IMR-90 (cell line): ENCODE measurements at regions not wholly inside any gene's neighbourhood (a gene's known extent, or its start where the extent isn't known, plus 50 kb on each side); places are given as distances from the start of the nearest gene placed in this dataset.

Source experiments
- ATAC-seq: fragments of 200-7000 bp; cut with Tn5 transposase; 2 replicates; pipeline ENCODE4 v1.9.1; 2020; ENCODE audit warnings: low read depth, mild to moderate bottlenecking, moderate library complexity
- BruUV-seq: library from RNA; stranded (reverse); fragments of 400-500 nt; replicated peaks from 2 replicates; lab custom pipeline; 2021; lab: Mats Ljungman, UMichigan
- CTCF ChIA-PET: fragments of 300-600 bp; formaldehyde crosslinking; extraction: SDS; loops from one replicate; lab custom pipeline; 2021; ENCODE audit warnings: antibody characterized with exemption; lab: Yijun Ruan, JAX
- POLR2A ChIA-PET: fragments of 300-600 bp; sonication (Branson Sonifier 250); formaldehyde crosslinking; loops from one replicate; lab custom pipeline; 2022; ENCODE audit warnings: antibody characterized with exemption; ENCODE audit not compliant: unreplicated experiment; lab: Charles Lee
- DNase-seq: peaks from one replicate; pipeline ENCODE4 v3.0.0; 2013
- H2AFZ ChIP-seq: replicated peaks from 2 replicates; pipeline ENCODE3; 2013; ENCODE audit warnings: low read length, mild to moderate bottlenecking; ENCODE audit not compliant: poor library complexity
- H2AK5ac ChIP-seq: 2 replicates; pipeline ENCODE4 v1.6.1; 2013; ENCODE audit warnings: low read depth, low read length, inconsistent platforms
- H2AK9ac ChIP-seq: replicated peaks from 2 replicates; pipeline ENCODE3; 2013; ENCODE audit warnings: mild to moderate bottlenecking, low read depth, low read length, moderate library complexity; ENCODE audit not compliant: poor library complexity
- H2BK120ac ChIP-seq: 2 replicates; pipeline ENCODE4 v1.6.1; 2013; ENCODE audit warnings: low read depth, low read length, inconsistent platforms
- H2BK15ac ChIP-seq: 3 replicates; pipeline ENCODE4 v1.6.1; 2013; ENCODE audit warnings: low read depth, low read length, inconsistent platforms
- H2BK20ac ChIP-seq: 2 replicates; pipeline ENCODE4 v1.6.1; 2013; ENCODE audit warnings: low read depth, mild to moderate bottlenecking, inconsistent platforms, low read length, moderate library complexity
- H2BK5ac ChIP-seq: 2 replicates; pipeline ENCODE4 v1.6.1; 2013; ENCODE audit warnings: mild to moderate bottlenecking, low read depth, low read length, inconsistent platforms; ENCODE audit not compliant: poor library complexity, severe bottlenecking
- H3K14ac ChIP-seq: replicated peaks from 2 replicates; pipeline ENCODE4 v1.6.1; 2013; ENCODE audit warnings: low read depth, low read length, inconsistent platforms
- H3K18ac ChIP-seq: 2 replicates; pipeline ENCODE4 v1.6.1; 2013; ENCODE audit warnings: low read depth, low read length, control low read depth
- H3K23ac ChIP-seq: 2 replicates; pipeline ENCODE4 v1.6.1; 2013; ENCODE audit warnings: low read depth, low read length, inconsistent platforms
- H3K27ac ChIP-seq: 2 replicates; pipeline ENCODE4 v1.5.1; 2013; ENCODE audit warnings: mild to moderate bottlenecking, control low read depth, low read length; ENCODE audit not compliant: insufficient read depth
- H3K27me3 ChIP-seq: 2 replicates; pipeline ENCODE4 v1.6.1; 2013; ENCODE audit warnings: low read length; ENCODE audit not compliant: control insufficient read depth, insufficient read depth
- H3K36me3 ChIP-seq: 2 replicates; pipeline ENCODE4 v1.6.1; 2013; ENCODE audit warnings: low read length, mixed read lengths; ENCODE audit not compliant: control insufficient read depth, insufficient read depth
- H3K4ac ChIP-seq: 2 replicates; pipeline ENCODE4 v1.6.1; 2013; ENCODE audit warnings: low read depth, low read length, inconsistent platforms
- H3K4me1 ChIP-seq: 2 replicates; pipeline ENCODE4 v1.6.1; 2013; ENCODE audit warnings: low read length, mixed read lengths; ENCODE audit not compliant: control insufficient read depth, insufficient read depth
- H3K4me2 ChIP-seq: 2 replicates; pipeline ENCODE4 v1.6.1; 2013; ENCODE audit warnings: low read depth, mild to moderate bottlenecking, control low read depth, low read length, moderate library complexity
- H3K4me3 ChIP-seq: 2 replicates; pipeline ENCODE4 v1.5.1; 2013; ENCODE audit warnings: low read depth, mild to moderate bottlenecking, control low read depth, low read length, moderate library complexity; ENCODE audit not compliant: insufficient read depth
- H3K56ac ChIP-seq: 2 replicates; pipeline ENCODE4 v1.6.1; 2013; ENCODE audit warnings: low read length, inconsistent platforms; ENCODE audit not compliant: insufficient read depth; ENCODE audit errors: extremely low read depth
- H3K79me1 ChIP-seq, 2 experiments: 2 replicates each; pipeline ENCODE4 v1.6.1; 2013; ENCODE audit warnings: low read length in 2 of 2, inconsistent platforms in 1 of 2, low read depth in 1 of 2
- H3K9ac ChIP-seq: 2 replicates; pipeline ENCODE4 v1.6.1; 2013; ENCODE audit warnings: low read depth, low read length, control low read depth
- H3K9me1 ChIP-seq: 2 replicates; pipeline ENCODE4 v1.6.1; 2013; ENCODE audit warnings: low read length, inconsistent platforms; ENCODE audit not compliant: insufficient read depth
- H3K9me3 ChIP-seq: 2 replicates; pipeline ENCODE4 v1.6.1; 2013; ENCODE audit warnings: low read length; ENCODE audit not compliant: control insufficient read depth, insufficient read depth
- H4K20me1 ChIP-seq: 2 replicates; pipeline ENCODE4 v1.6.1; 2013; ENCODE audit warnings: low read length, inconsistent platforms; ENCODE audit not compliant: insufficient read depth
- H4K5ac ChIP-seq: 2 replicates; pipeline ENCODE4 v1.6.1; 2013; ENCODE audit warnings: mild to moderate bottlenecking, low read depth, low read length, control low read depth
- H4K8ac ChIP-seq, 2 experiments: 2 replicates each; pipeline ENCODE4 v1.6.1; 2013; ENCODE audit warnings: low read depth in 2 of 2, low read length in 2 of 2, control low read depth in 1 of 2, inconsistent platforms in 1 of 2
- H4K91ac ChIP-seq: 2 replicates; pipeline ENCODE4 v1.6.1; 2013; ENCODE audit warnings: low read depth, low read length, inconsistent platforms; ENCODE audit not compliant: insufficient read depth
- MAFK ChIP-seq: IDR thresholded peaks from 2 replicates; pipeline ENCODE4 v1.6.1; 2012; ENCODE audit warnings: low read depth, low read length, improper control_type of control experiment
- SMC3 ChIP-seq: fragments of 150-350 bp; IDR thresholded peaks from 2 replicates; pipeline ENCODE4 v1.6.1; 2016; ENCODE audit warnings: low read depth, mild to moderate bottlenecking, antibody characterized with exemption, low read length, moderate library complexity
- WGBS, 2 experiments: methylation state at CpG; one replicate each; pipeline versions ENCODE4 v1.1.5 to v1.1.7; 2013; ENCODE audit warnings: missing lambda C conversion rate in 2 of 2; ENCODE audit not compliant: insufficient read length in 1 of 2; ENCODE audit errors: extremely low coverage in 2 of 2; 5-methylcytosine and 5-hydroxymethylcytosine counted together
- dilution Hi-C: fragments of 300-500 bp; cut with HindIII; formaldehyde crosslinking; loops from one replicate; pipeline ENCODE4 v1.14.3; 2018; ENCODE audit warnings: low sequenced_read_pairs; ENCODE audit not compliant: unreplicated experiment
- in situ Hi-C: fragments of 300-500 bp; cut with MboI; formaldehyde crosslinking; loops from 3 replicates; pipeline ENCODE4 v1.14.3; 2019; ENCODE audit warnings: low sequenced_read_pairs, inconsistent platforms, mixed read lengths
- intact Hi-C: fragments of 100-400 bp; cut with micrococcal nuclease; formaldehyde crosslinking; loops from 2 replicates; pipeline ENCODE4 v1.10.0; 2022

DNA sequence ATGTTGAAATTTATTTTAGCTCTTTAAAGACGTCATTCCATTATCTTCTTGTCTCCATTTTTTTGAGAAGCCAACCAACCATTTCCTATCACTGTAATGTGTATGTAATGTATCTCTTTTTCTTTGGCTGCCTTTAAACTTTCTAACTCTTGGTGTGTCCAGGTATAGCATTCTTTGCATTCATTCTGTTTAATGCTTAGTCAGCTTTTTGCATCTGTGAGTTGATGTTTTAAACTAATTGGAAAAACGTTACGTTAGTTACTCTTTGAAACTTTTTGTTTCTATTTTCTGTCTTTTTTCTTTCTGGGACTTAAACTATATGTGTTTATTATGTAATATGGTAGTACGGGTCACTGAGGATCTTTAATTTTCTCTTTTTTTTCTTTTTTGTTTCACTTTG lies 77.4 kb upstream of the PPP1R9A start:
- H3K4me3 ChIP-seq: no peak overlapping the region
- dilution Hi-C loops: no loop called here
- BruUV-seq: no TSS peak
- H2AK9ac ChIP-seq: no peak overlapping the region
- H3K9ac ChIP-seq: no peak overlapping the region
- no peak for TF ChIP-seq SMC3
- TF ChIP-seq MAFK: peak; percentile 98
- no peak overlapping the region for H3K56ac ChIP-seq
- intact Hi-C loops: no loop called here
- no peak overlapping the region for H2BK20ac ChIP-seq
- no peak overlapping the region for H2BK5ac ChIP-seq
- DNase-seq (no peak), ATAC-seq (no peak)
- no CpG with 5 or more reads among the region's 4 CpGs for WGBS, 2 experiments
- no peak overlapping the region for H2BK15ac ChIP-seq
- H3K14ac ChIP-seq: no peak overlapping the region
- ChIA-PET POLR2A (no interaction called here), CTCF (no interaction called here)
- H3K9me1 ChIP-seq: no peaks in the 10 kb centered on the region
- no peaks in the 10 kb centered on the region for H3K36me3 ChIP-seq
- H3K18ac ChIP-seq: no peak overlapping the region
- H3K27me3 ChIP-seq: no peaks in the 10 kb centered on the region
- H2AK5ac ChIP-seq: no peak overlapping the region
- H3K27ac ChIP-seq: no peak overlapping the region
- no peak overlapping the region for H3K4me2 ChIP-seq
- H3K4me1 ChIP-seq: no peaks in the 10 kb centered on the region
- no peak overlapping the region for H2BK120ac ChIP-seq
- H3K79me1 ChIP-seq: no peaks in the 10 kb centered on the region
- no peaks in the 10 kb centered on the region; the same call in 1 of the 2 replicates for H3K9me3 ChIP-seq
- no peak overlapping the region for H4K8ac ChIP-seq
- no peaks in the 10 kb centered on the region for H4K20me1 ChIP-seq
- no peak overlapping the region for H4K5ac ChIP-seq
- in situ Hi-C loops: no loop called here
- no peak overlapping the region for H3K4ac ChIP-seq
- H2AFZ ChIP-seq: no peak overlapping the region
- H4K91ac ChIP-seq: no peak overlapping the region
- H3K23ac ChIP-seq: no peak overlapping the region
